Progenitor cell of endocrine pancreas (in vitro differentiated cells): ENCODE measurements at regions not wholly inside any gene's neighbourhood (a gene's known extent, or its start where the extent isn't known, plus 50 kb on each side); places are given as distances from the start of the nearest gene placed in this dataset.

Experiments used
- DNase-seq: peaks from one replicate; pipeline ENCODE4 v3.0.0; 2021; ENCODE audit warnings: low spot score; ENCODE audit not compliant: unreplicated experiment
- H3K27ac Mint-ChIP-seq: 2 replicates; pipeline ENCODE4 v1.8.0; 2021; ENCODE audit warnings: mild to moderate bottlenecking, moderate library complexity, mixed read lengths
- H3K27me3 Mint-ChIP-seq: 2 replicates; pipeline ENCODE4 v1.8.0; 2021; ENCODE audit warnings: mixed read lengths
- H3K36me3 Mint-ChIP-seq: 2 replicates; pipeline ENCODE4 v1.8.0; 2022; ENCODE audit warnings: mixed read lengths; ENCODE audit not compliant: insufficient read depth
- H3K4me1 Mint-ChIP-seq: 2 replicates; pipeline ENCODE4 v1.8.0; 2021; ENCODE audit warnings: low read depth, mixed read lengths
- H3K4me3 Mint-ChIP-seq: 2 replicates; pipeline ENCODE4 v1.8.0; 2021; ENCODE audit warnings: low read depth, mild to moderate bottlenecking, moderate library complexity, mixed read lengths
- H3K9me3 Mint-ChIP-seq: 2 replicates; pipeline ENCODE4 v1.8.0; 2021; ENCODE audit warnings: low read depth, mixed read lengths
- TF ChIP-seq, protein P1 (sequence below): fragments of 200-600 bp; sonication (generic); IDR thresholded peaks from one replicate; pipeline ENCODE4 v1.5.0; 2021; ENCODE audit warnings: antibody characterized with exemption, mild to moderate bottlenecking; ENCODE audit not compliant: unreplicated experiment

DNA sequence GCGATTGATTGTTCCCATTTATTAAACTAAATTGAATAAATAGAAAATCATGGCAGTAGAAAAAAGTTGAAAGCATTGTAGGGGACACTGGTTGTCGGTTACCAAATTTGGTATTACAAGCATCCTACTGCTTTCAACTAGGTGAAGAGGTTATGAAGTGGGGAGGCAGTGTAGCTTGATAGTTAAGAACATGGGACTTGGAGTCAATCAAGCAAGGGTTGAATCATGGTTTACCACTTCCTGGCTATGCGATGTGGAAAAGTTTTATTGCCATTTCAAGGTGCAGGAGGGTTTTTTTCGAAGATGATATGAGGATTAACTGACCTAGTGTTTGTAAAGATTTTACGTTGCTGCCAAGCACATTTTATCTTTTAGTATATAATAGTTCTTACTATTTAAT, 318.2 kb upstream of the KCNH8 start:
- TF ChIP-seq, protein P1, sequence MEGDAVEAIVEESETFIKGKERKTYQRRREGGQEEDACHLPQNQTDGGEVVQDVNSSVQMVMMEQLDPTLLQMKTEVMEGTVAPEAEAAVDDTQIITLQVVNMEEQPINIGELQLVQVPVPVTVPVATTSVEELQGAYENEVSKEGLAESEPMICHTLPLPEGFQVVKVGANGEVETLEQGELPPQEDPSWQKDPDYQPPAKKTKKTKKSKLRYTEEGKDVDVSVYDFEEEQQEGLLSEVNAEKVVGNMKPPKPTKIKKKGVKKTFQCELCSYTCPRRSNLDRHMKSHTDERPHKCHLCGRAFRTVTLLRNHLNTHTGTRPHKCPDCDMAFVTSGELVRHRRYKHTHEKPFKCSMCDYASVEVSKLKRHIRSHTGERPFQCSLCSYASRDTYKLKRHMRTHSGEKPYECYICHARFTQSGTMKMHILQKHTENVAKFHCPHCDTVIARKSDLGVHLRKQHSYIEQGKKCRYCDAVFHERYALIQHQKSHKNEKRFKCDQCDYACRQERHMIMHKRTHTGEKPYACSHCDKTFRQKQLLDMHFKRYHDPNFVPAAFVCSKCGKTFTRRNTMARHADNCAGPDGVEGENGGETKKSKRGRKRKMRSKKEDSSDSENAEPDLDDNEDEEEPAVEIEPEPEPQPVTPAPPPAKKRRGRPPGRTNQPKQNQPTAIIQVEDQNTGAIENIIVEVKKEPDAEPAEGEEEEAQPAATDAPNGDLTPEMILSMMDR, result no peak
- H3K4me3 Mint-ChIP-seq, result no peak overlapping the region
- H3K36me3 Mint-ChIP-seq, result no peaks in the 10 kb centered on the region
- H3K4me1 Mint-ChIP-seq, result no peaks in the 10 kb centered on the region
- H3K27me3 Mint-ChIP-seq, result no peaks in the 10 kb centered on the region
- no peak for DNase-seq
- H3K9me3 Mint-ChIP-seq, result no peaks in the 10 kb centered on the region
- H3K27ac Mint-ChIP-seq, result no peak overlapping the region

DNA sequence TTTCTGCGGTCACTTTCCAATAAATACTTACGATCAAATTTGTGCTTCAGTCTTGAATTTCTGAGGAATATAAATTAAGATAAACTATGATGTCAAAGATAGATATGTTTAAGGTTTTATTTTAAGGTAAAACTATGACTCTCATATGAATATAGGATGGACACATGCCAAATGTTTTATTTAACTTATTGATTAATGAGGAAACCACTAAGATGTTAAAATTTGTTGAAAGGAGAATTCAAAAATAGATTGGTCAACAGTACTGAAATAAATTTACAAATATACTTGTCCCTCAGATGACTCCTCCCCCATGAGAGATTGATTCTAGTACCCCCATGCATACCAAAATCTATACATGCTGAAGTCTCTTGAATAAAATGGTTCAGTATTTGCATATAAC, 319.7 kb upstream of the KCNH8 start:
- Mint-ChIP-seq H3K4me3 (no peak overlapping the region), H3K9me3 (no peaks in the 10 kb centered on the region), H3K27ac (no peak overlapping the region), H3K27me3 (no peaks in the 10 kb centered on the region), H3K4me1 (no peaks in the 10 kb centered on the region), H3K36me3 (no peaks in the 10 kb centered on the region)
- no peak for DNase-seq
- TF ChIP-seq, protein P1, result no peak

DNA sequence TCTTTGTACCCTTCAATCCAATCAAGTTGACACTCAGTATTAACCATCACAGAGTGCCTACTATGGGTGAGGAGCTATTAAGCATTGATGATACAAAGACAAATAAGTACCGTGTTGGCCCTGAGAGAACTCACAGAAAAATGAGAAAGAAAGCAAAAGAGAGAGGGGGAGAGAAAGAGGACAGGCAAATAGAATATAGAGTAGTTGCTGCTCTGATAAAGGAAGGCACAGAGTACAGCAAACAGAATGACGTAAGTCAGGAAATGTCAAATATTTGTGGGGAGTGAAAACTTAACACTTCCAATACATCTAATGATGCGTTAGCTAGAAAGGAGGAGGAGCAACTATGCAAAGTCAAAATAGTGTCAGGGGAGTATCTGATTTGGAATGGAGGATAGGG, 320.6 kb upstream of the KCNH8 start:
- TF ChIP-seq, protein P1, result no peak
- Mint-ChIP-seq H3K27ac (no peak overlapping the region), H3K4me3 (no peak overlapping the region), H3K27me3 (no peaks in the 10 kb centered on the region), H3K4me1 (no peaks in the 10 kb centered on the region), H3K9me3 (no peaks in the 10 kb centered on the region), H3K36me3 (no peaks in the 10 kb centered on the region)
- DNase-seq, result no peak

DNA sequence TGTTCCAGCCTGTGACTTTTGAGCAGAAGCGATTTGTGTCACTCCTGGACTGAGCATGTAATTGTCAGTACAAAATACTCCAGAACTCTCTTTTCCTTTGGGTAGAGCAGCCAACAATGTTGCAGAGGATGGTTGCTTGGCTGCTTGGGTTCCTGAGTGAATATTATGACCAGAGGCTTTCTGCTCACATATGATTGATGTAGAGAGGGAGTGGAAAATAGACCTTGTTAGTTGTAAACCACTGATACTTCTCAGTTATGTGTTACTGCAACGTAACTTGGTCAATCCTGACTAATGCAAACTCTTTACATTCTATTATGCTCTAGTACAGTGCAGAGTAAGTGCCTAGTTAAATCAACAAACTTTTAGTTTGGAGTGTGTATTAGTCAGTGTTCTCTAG, 322.6 kb upstream of the KCNH8 start:
- Mint-ChIP-seq H3K9me3 (no peaks in the 10 kb centered on the region), H3K4me3 (no peak overlapping the region), H3K4me1 (no peaks in the 10 kb centered on the region), H3K27me3 (no peaks in the 10 kb centered on the region), H3K36me3 (no peaks in the 10 kb centered on the region), H3K27ac (no peak overlapping the region)
- DNase-seq, result no peak
- TF ChIP-seq, protein P1, result no peak

DNA sequence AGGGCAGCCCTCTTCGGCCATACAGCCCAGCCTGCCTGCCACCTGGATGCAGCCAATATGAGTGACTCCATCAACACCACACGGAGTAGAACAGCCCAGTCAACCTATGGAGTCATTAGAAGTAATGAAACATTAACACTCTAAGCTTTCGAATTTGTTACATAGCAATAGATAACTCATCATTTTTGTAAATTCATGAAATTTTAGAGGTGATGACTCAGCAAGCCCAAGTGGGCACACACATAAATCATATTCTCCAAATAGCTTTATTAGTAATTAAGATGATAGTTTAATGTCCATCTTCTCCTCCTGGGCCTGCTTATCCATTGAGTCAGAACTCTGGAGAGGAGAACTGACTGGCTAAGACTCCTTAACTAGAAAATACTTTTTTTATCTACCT, 335.0 kb upstream of the KCNH8 start:
- no peaks in the 10 kb centered on the region for H3K27me3 Mint-ChIP-seq
- peaks cover 1% of the 10 kb centered on the region for H3K4me1 Mint-ChIP-seq
- H3K27ac Mint-ChIP-seq, result no peak overlapping the region
- no peak for DNase-seq
- TF ChIP-seq, protein P1, result no peak
- no peak overlapping the region for H3K4me3 Mint-ChIP-seq
- H3K9me3 Mint-ChIP-seq, result no peaks in the 10 kb centered on the region
- no peaks in the 10 kb centered on the region for H3K36me3 Mint-ChIP-seq

DNA sequence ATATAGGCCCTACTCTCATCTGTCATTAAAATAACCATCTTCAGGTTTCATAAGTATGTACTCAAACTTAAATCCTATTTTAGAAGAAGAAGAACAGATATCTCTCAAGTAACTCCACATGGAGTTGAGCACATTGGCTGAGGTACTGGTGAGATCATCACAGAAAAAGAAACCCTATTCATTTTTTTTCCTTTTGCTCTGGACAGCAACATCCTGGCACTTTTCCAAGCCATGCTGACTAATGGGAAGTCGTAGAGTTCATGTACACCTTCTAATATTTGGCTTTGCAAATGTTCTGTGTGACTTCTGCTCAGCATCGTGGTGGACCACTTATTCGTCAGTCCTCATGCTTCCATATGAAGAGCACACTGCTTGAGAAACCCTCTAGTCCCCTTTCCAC, 336.0 kb upstream of the KCNH8 start:
- no peaks in the 10 kb centered on the region for H3K9me3 Mint-ChIP-seq
- H3K4me3 Mint-ChIP-seq, result no peak overlapping the region
- DNase-seq, result no peak
- H3K27ac Mint-ChIP-seq, result no peak overlapping the region
- no peaks in the 10 kb centered on the region for H3K36me3 Mint-ChIP-seq
- no peaks in the 10 kb centered on the region for H3K27me3 Mint-ChIP-seq
- TF ChIP-seq, protein P1, result no peak
- H3K4me1 Mint-ChIP-seq, result no peaks in the 10 kb centered on the region
